ENCODE measurements at regions not wholly inside any gene's neighbourhood (a gene's known extent, or its start where the extent isn't known, plus 50 kb on each side); places are given as distances from the start of the nearest gene placed in this dataset.

GRCh38 chr2:128410035-128410757 lies 91.5 kb upstream of the HS6ST1 start:
- TF ChIP-seq CTCF (conservative IDR thresholded peaks at IDR 0.05; ENCODE audit: low read depth, low read length): no peak
- no peak for TF ChIP-seq EZH2 (IDR thresholded peaks at IDR 0.05; ENCODE audit: low read length, unreplicated experiment)
- no peak for TF ChIP-seq EZH2phosphoT487 (IDR thresholded peaks at IDR 0.05; ENCODE audit: borderline replicate concordance, low read length)
